Neural crest cell (in vitro differentiated cells): ENCODE measurements at regions not wholly inside any gene's neighbourhood (a gene's known extent, or its start where the extent isn't known, plus 50 kb on each side); places are given as distances from the start of the nearest gene placed in this dataset.

Experiments used
- DNase-seq: peaks from one replicate; pipeline ENCODE4 v3.0.0; 2021; ENCODE audit warnings: low read depth, mixed read lengths, low spot score
- H3K27ac Mint-ChIP-seq: one replicate; pipeline ENCODE4 v1.8.0; 2021; ENCODE audit warnings: mild to moderate bottlenecking, mixed read lengths; ENCODE audit not compliant: unreplicated experiment
- H3K27me3 Mint-ChIP-seq: 2 replicates; pipeline ENCODE4 v1.8.0; 2021; ENCODE audit warnings: low read depth, mild to moderate bottlenecking, mixed read lengths
- H3K36me3 Mint-ChIP-seq: 2 replicates; pipeline ENCODE4 v1.8.0; 2021; ENCODE audit warnings: low read depth, mild to moderate bottlenecking, mixed read lengths
- H3K4me1 Mint-ChIP-seq: 2 replicates; pipeline ENCODE4 v1.8.0; 2021; ENCODE audit warnings: mixed read lengths
- H3K4me3 Mint-ChIP-seq: one replicate; pipeline ENCODE4 v1.8.0; 2021; ENCODE audit warnings: mild to moderate bottlenecking, mixed read lengths
- H3K9me3 Mint-ChIP-seq: 2 replicates; pipeline ENCODE4 v1.8.0; 2021; ENCODE audit warnings: mixed read lengths
- TF ChIP-seq, protein P1 (sequence below): fragments of 200-600 bp; sonication (generic); conservative IDR thresholded peaks from 2 replicates; pipeline ENCODE4 v1.5.0; 2021; ENCODE audit warnings: antibody characterized with exemption, mild to moderate bottlenecking

DNA sequence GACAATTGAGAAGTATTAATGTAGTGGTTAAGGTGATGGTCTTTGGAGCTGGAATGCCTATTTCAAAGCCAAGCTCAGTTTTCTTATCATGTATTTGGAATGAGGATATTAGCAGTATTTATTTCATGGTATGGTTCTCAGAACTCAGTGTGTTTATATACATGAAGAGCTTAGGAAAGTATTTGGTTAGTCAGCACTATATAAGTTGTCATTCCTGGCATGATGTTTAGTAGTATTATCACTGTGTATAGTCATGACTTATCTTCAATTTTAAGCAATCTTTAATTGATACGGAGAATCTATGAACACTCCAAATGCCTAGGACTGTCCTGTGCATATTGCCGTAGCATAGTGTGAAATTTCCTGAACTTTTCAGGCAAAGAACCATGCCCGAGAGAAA is 501.9 kb upstream of the USP24 start:
- Mint-ChIP-seq H3K4me1 (peaks cover 5% of the 10 kb centered on the region), H3K27me3 (peaks cover 68% of the 10 kb centered on the region), H3K4me3 (no peak overlapping the region), H3K9me3 (no peaks in the 10 kb centered on the region), H3K27ac (no peak overlapping the region), H3K36me3 (no peaks in the 10 kb centered on the region)
- TF ChIP-seq, protein P1, sequence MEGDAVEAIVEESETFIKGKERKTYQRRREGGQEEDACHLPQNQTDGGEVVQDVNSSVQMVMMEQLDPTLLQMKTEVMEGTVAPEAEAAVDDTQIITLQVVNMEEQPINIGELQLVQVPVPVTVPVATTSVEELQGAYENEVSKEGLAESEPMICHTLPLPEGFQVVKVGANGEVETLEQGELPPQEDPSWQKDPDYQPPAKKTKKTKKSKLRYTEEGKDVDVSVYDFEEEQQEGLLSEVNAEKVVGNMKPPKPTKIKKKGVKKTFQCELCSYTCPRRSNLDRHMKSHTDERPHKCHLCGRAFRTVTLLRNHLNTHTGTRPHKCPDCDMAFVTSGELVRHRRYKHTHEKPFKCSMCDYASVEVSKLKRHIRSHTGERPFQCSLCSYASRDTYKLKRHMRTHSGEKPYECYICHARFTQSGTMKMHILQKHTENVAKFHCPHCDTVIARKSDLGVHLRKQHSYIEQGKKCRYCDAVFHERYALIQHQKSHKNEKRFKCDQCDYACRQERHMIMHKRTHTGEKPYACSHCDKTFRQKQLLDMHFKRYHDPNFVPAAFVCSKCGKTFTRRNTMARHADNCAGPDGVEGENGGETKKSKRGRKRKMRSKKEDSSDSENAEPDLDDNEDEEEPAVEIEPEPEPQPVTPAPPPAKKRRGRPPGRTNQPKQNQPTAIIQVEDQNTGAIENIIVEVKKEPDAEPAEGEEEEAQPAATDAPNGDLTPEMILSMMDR, result no peak
- DNase-seq, result no peak

- Mint-ChIP-seq H3K4me3 (no peak overlapping the region), H3K27me3 (peaks cover 68% of the 10 kb centered on the region), H3K27ac (no peak overlapping the region), H3K36me3 (no peaks in the 10 kb centered on the region), H3K4me1 (peaks cover 5% of the 10 kb centered on the region), H3K9me3 (no peaks in the 10 kb centered on the region)
- TF ChIP-seq, protein P1, result no peak
- no peak for DNase-seq
Measured at GRCh38 chr1:55716610-55717009, 501.4 kb upstream of the USP24 start.

- H3K4me3 Mint-ChIP-seq, result no peak overlapping the region
- TF ChIP-seq, protein P1, result no peak
- no peaks in the 10 kb centered on the region for H3K36me3 Mint-ChIP-seq
- H3K27me3 Mint-ChIP-seq, result peaks cover 68% of the 10 kb centered on the region
- H3K9me3 Mint-ChIP-seq, result no peaks in the 10 kb centered on the region
- no peak overlapping the region for H3K27ac Mint-ChIP-seq
- DNase-seq, result no peak
- H3K4me1 Mint-ChIP-seq, result peaks cover 5% of the 10 kb centered on the region
Measured at GRCh38 chr1:55716151-55716550, 501.0 kb upstream of the USP24 start.

GRCh38 chr1:55714230-55714629 is 499.1 kb upstream of the USP24 start:
- Mint-ChIP-seq H3K4me3 (no peak overlapping the region), H3K36me3 (peaks cover 3% of the 10 kb centered on the region), H3K4me1 (peaks cover 10% of the 10 kb centered on the region), H3K9me3 (peaks cover 3% of the 10 kb centered on the region), H3K27ac (no peak overlapping the region), H3K27me3 (peaks cover 75% of the 10 kb centered on the region)
- TF ChIP-seq, protein P1, result no peak
- no peak for DNase-seq

DNA sequence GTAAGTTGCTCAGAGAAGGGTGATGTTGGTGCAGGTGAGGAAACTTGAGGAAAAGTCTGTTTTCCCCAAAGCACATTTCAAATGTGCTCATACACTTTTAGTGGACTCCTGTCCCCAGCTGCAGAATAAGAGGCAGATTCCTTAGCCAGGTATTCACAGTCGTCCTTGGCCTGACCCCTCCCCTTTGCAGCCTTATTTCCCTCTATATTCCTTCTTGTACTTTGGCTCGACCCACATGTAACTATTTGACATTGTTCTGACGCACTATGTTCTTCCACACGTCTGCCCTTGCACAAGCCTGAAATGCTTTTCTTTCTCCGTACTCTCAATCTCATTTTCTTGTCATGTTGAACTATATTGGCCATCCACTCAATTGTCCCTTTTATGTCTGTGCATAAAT is 498.4 kb upstream of the USP24 start:
- TF ChIP-seq, protein P1, result no peak
- DNase-seq, result no peak
- H3K36me3 Mint-ChIP-seq, result peaks cover 3% of the 10 kb centered on the region
- peaks cover 17% of the 10 kb centered on the region for H3K4me1 Mint-ChIP-seq
- peaks cover 70% of the 10 kb centered on the region for H3K27me3 Mint-ChIP-seq
- H3K27ac Mint-ChIP-seq, result no peak overlapping the region
- H3K4me3 Mint-ChIP-seq, result no peak overlapping the region
- peaks cover 3% of the 10 kb centered on the region for H3K9me3 Mint-ChIP-seq

GRCh38 chr1:55712148-55712547 is 497.0 kb upstream of the USP24 start:
- Mint-ChIP-seq H3K27ac (no peak overlapping the region), H3K4me3 (no peak overlapping the region), H3K4me1 (peaks cover 27% of the 10 kb centered on the region)

More at GRCh38 chr1:55712148-55712547, 497.0 kb upstream of the USP24 start:
- TF ChIP-seq, protein P1, result no peak
- peaks cover 3% of the 10 kb centered on the region for H3K36me3 Mint-ChIP-seq
- DNase-seq, result no peak
- H3K27me3 Mint-ChIP-seq, result peaks cover 65% of the 10 kb centered on the region
- peaks cover 3% of the 10 kb centered on the region for H3K9me3 Mint-ChIP-seq
